C4-2B (cell line): ENCODE measurements at regions not wholly inside any gene's neighbourhood (a gene's known extent, or its start where the extent isn't known, plus 50 kb on each side); places are given as distances from the start of the nearest gene placed in this dataset.

Experiments used
- ZFX ChIP-seq: fragments of 450-650 bp; IDR thresholded peaks from 2 replicates; pipeline ENCODE4 v1.6.1; 2017
- TF ChIP-seq, protein P1 (sequence below): fragments of 450-650 bp; conservative IDR thresholded peaks from 2 replicates; pipeline ENCODE4 v1.5.1; 2017; ENCODE audit warnings: mild to moderate bottlenecking

DNA sequence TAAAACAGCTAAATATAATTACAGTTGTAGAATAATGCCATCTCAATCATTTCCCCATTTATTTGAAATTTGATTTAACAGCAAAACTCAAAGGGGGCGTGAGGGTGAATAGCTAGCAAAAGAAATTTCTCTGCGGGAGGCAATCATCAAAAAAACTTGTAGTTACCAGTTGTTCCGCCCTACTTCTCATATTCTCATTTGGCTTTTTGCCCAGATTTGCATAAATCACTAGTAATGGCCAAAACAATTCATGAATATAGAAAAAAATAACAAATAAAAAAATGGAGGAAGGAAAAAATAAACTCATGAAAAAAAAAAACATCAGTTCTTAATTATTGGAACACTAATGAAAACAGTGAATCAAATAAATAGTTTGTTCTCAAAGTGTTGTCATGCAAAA is 722.6 kb upstream of the KIF2B start:
- TF ChIP-seq, protein P1, sequence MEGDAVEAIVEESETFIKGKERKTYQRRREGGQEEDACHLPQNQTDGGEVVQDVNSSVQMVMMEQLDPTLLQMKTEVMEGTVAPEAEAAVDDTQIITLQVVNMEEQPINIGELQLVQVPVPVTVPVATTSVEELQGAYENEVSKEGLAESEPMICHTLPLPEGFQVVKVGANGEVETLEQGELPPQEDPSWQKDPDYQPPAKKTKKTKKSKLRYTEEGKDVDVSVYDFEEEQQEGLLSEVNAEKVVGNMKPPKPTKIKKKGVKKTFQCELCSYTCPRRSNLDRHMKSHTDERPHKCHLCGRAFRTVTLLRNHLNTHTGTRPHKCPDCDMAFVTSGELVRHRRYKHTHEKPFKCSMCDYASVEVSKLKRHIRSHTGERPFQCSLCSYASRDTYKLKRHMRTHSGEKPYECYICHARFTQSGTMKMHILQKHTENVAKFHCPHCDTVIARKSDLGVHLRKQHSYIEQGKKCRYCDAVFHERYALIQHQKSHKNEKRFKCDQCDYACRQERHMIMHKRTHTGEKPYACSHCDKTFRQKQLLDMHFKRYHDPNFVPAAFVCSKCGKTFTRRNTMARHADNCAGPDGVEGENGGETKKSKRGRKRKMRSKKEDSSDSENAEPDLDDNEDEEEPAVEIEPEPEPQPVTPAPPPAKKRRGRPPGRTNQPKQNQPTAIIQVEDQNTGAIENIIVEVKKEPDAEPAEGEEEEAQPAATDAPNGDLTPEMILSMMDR, result no peak
- no peak for TF ChIP-seq ZFX
